Liver (tissue), 8 donors: ENCODE measurements at regions not wholly inside any gene's neighbourhood (a gene's known extent, or its start where the extent isn't known, plus 50 kb on each side); places are given as distances from the start of the nearest gene placed in this dataset.
A peak's percentile ranks its signal among the peaks of the same experiment; 100 is the strongest.

Experiments
- DNase-seq: peaks from one replicate; pipeline ENCODE4 v3.0.0-alpha.2; 2017; ENCODE audit warnings: low spot score
- H3K27ac ChIP-seq, 2 donors: one replicate each; pipeline ENCODE4 v1.7.0; 2013; ENCODE audit warnings: inconsistent platforms in 2 of 2, low read length in 2 of 2, control low read depth in 1 of 2, low read depth in 1 of 2, mild to moderate bottlenecking in 1 of 2
- H3K27me3 ChIP-seq, 4 donors: one replicate each; pipeline versions ENCODE4 v1.6.1 to v1.7.0; 2013; ENCODE audit warnings: low read length in 3 of 4, inconsistent platforms in 1 of 4, mild to moderate bottlenecking in 1 of 4, moderate library complexity in 1 of 4; ENCODE audit not compliant: control insufficient read depth in 4 of 4, insufficient read depth in 4 of 4
- H3K36me3 ChIP-seq, 4 donors: one replicate each; pipeline versions ENCODE4 v1.6.1 to v1.7.0; 2013; ENCODE audit warnings: low read length in 3 of 4, mild to moderate bottlenecking in 3 of 4, low read depth in 1 of 4, moderate library complexity in 1 of 4; ENCODE audit not compliant: control insufficient read depth in 4 of 4, insufficient read depth in 3 of 4
- H3K4me1 ChIP-seq, 4 donors: one replicate each; pipeline versions ENCODE4 v1.6.1 to v1.7.0; 2013; ENCODE audit warnings: low read length in 3 of 4, mild to moderate bottlenecking in 3 of 4, moderate library complexity in 1 of 4; ENCODE audit not compliant: control insufficient read depth in 4 of 4, insufficient read depth in 4 of 4
- H3K4me3 ChIP-seq, 3 donors: one replicate each; pipeline versions ENCODE4 v1.6.1 to v1.7.0; 2013; ENCODE audit warnings: low read length in 3 of 3, control low read depth in 1 of 3, low read depth in 1 of 3, mild to moderate bottlenecking in 1 of 3
- H3K9ac ChIP-seq, 2 donors: one replicate each; pipeline ENCODE4 v1.7.0; 2013; ENCODE audit warnings: low read length in 2 of 2, mild to moderate bottlenecking in 2 of 2, moderate library complexity in 2 of 2, control low read depth in 1 of 2, low read depth in 1 of 2
- H3K9me3 ChIP-seq, 4 donors: one replicate each; pipeline versions ENCODE4 v1.6.1 to v1.7.0; 2013; ENCODE audit warnings: low read length in 3 of 4; ENCODE audit not compliant: control insufficient read depth in 4 of 4
- ATF3 ChIP-seq: IDR thresholded peaks from 2 replicates; pipeline ENCODE4 v1.6.1; 2016; ENCODE audit warnings: antibody characterized with exemption
- HNF4A ChIP-seq, 2 donors: conservative IDR thresholded peaks; 2 replicates each; pipeline ENCODE4 v1.6.1; 2016; ENCODE audit warnings: antibody characterized with exemption in 2 of 2, mild to moderate bottlenecking in 2 of 2
- HNF4G ChIP-seq: IDR thresholded peaks from 2 replicates; pipeline ENCODE4 v1.6.1; 2016; ENCODE audit warnings: antibody characterized with exemption
- MAX ChIP-seq: IDR thresholded peaks from 2 replicates; pipeline ENCODE4 v1.6.1; 2016; ENCODE audit warnings: antibody characterized with exemption
- NR2F2 ChIP-seq: IDR thresholded peaks from 2 replicates; pipeline ENCODE4 v1.6.1; 2016; ENCODE audit warnings: antibody characterized with exemption
- RAD21 ChIP-seq, 2 donors: IDR thresholded peaks; 2 replicates each; pipeline ENCODE4 v1.6.1; 2016; ENCODE audit warnings: antibody characterized with exemption in 2 of 2, mild to moderate bottlenecking in 2 of 2
- RXRA ChIP-seq, 2 donors: IDR thresholded peaks; 2 replicates each; pipeline ENCODE4 v1.6.1; 2017 to 2018; ENCODE audit warnings: antibody characterized with exemption in 2 of 2, mild to moderate bottlenecking in 1 of 2
- YY1 ChIP-seq: IDR thresholded peaks from 2 replicates; pipeline ENCODE4 v1.6.1; 2016; ENCODE audit warnings: antibody characterized with exemption, mild to moderate bottlenecking
- ZBTB33 ChIP-seq: IDR thresholded peaks from 2 replicates; pipeline ENCODE4 v1.6.1; 2016; ENCODE audit warnings: antibody characterized with exemption
- WGBS: extraction: QIAGEN DNeasy Blood & Tissue Kit; methylation state at CpG from one replicate; pipeline ENCODE4 v1.1.7; 2013; 5-methylcytosine and 5-hydroxymethylcytosine counted together
- TF ChIP-seq, protein P1 (sequence below): IDR thresholded peaks from 2 replicates; pipeline ENCODE4 v1.6.1; 2016; ENCODE audit warnings: antibody characterized with exemption, mild to moderate bottlenecking
- TF ChIP-seq, protein P2 (sequence below): fragments of 150-350 bp; IDR thresholded peaks from 2 replicates; pipeline ENCODE4 v1.5.1; 2017; ENCODE audit warnings: improper control_type of control experiment, low read depth, low read length; ENCODE audit not compliant: missing input control
- donor health status: healthy.
- donor health status: healthy.
- donor health status: healthy.
- donor health status: healthy.
- donor health status: healthy.

- no peak for DNase-seq
- Histone ChIP-seq H3K9ac (no peak overlapping the region), H3K36me3 (no peaks in the 10 kb centered on the region), H3K27ac (no peak overlapping the region), H3K4me1 (peaks cover 0 to 11% (median 3%) of the 10 kb centered on the region in 4 donors), H3K27me3 (no peaks in the 10 kb centered on the region), H3K4me3 (no peak overlapping the region), H3K9me3 (no peaks in the 10 kb centered on the region)
- 32% methylated on average over 2 of the region's 2 CpGs for WGBS
- TF ChIP-seq, protein P1, sequence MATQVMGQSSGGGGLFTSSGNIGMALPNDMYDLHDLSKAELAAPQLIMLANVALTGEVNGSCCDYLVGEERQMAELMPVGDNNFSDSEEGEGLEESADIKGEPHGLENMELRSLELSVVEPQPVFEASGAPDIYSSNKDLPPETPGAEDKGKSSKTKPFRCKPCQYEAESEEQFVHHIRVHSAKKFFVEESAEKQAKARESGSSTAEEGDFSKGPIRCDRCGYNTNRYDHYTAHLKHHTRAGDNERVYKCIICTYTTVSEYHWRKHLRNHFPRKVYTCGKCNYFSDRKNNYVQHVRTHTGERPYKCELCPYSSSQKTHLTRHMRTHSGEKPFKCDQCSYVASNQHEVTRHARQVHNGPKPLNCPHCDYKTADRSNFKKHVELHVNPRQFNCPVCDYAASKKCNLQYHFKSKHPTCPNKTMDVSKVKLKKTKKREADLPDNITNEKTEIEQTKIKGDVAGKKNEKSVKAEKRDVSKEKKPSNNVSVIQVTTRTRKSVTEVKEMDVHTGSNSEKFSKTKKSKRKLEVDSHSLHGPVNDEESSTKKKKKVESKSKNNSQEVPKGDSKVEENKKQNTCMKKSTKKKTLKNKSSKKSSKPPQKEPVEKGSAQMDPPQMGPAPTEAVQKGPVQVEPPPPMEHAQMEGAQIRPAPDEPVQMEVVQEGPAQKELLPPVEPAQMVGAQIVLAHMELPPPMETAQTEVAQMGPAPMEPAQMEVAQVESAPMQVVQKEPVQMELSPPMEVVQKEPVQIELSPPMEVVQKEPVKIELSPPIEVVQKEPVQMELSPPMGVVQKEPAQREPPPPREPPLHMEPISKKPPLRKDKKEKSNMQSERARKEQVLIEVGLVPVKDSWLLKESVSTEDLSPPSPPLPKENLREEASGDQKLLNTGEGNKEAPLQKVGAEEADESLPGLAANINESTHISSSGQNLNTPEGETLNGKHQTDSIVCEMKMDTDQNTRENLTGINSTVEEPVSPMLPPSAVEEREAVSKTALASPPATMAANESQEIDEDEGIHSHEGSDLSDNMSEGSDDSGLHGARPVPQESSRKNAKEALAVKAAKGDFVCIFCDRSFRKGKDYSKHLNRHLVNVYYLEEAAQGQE, result no peak
- TF ChIP-seq HNF4A (conservative IDR thresholded peaks at IDR 0.05), result peak in 1 of 2 donors; percentile 24
- no peak for TF ChIP-seq NR2F2
- no peak for TF ChIP-seq RAD21 (IDR thresholded peaks at IDR 0.05)
- no peak for TF ChIP-seq MAX
These were observed 566.4 kb upstream of the MMS22L start for GRCh38 chr6:97849390-97849789.

DNA sequence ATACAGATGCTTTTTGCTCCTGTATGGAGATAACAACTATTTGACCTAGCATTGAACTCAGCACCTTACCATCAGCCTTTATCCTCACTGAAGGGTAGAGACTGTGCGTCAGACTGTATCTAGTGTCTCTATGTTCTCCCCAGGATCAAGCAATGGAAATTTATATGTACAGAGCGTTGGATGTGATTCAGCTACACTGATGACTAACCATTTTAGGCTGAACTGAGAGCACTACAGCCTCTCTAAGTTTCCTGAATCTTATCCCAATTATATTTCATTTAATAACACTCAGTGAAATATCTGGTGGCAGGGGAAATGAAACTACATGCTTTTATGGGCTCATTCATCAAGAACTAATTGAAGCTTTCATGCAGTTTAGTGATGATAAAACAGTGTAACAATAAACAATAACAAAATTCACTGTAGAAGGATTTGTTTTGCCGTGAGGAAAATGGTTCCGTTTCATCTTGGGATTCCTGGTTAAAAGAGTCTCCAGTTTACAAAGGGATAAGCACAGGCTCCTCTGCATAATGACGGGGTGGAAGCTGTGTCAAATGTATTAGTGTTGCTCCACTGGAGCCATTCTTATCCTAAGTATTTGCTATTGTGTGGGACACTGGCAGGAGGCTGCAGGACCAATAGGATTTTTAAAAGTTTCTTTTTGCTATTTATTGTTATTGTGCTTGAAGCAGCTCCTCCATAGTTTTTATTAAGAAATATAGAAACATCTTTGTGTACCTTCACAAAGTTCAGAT, 567.6 kb upstream of the MMS22L start:
- DNase-seq, result no peak
- TF ChIP-seq, protein P1, result no peak
- TF ChIP-seq NR2F2 (no peak), RAD21 (IDR thresholded peaks at IDR 0.05) (no peak), RXRA (IDR thresholded peaks at IDR 0.05) (no peak), YY1 (no peak), HNF4G (no peak), ZBTB33 (no peak), ATF3 (no peak)
- TF ChIP-seq, protein P2, sequence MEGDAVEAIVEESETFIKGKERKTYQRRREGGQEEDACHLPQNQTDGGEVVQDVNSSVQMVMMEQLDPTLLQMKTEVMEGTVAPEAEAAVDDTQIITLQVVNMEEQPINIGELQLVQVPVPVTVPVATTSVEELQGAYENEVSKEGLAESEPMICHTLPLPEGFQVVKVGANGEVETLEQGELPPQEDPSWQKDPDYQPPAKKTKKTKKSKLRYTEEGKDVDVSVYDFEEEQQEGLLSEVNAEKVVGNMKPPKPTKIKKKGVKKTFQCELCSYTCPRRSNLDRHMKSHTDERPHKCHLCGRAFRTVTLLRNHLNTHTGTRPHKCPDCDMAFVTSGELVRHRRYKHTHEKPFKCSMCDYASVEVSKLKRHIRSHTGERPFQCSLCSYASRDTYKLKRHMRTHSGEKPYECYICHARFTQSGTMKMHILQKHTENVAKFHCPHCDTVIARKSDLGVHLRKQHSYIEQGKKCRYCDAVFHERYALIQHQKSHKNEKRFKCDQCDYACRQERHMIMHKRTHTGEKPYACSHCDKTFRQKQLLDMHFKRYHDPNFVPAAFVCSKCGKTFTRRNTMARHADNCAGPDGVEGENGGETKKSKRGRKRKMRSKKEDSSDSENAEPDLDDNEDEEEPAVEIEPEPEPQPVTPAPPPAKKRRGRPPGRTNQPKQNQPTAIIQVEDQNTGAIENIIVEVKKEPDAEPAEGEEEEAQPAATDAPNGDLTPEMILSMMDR, result no peak
- H3K36me3 ChIP-seq, result no peaks in the 10 kb centered on the region
- no peaks in the 10 kb centered on the region for H3K9me3 ChIP-seq
- H3K9ac ChIP-seq, result no peak overlapping the region
- H3K4me1 ChIP-seq, result peaks cover 0 to 11% (median 3%) of the 10 kb centered on the region in 4 donors
- no peaks in the 10 kb centered on the region for H3K27me3 ChIP-seq
- H3K27ac ChIP-seq, result no peak overlapping the region
- WGBS, result 65% methylated on average over 5 of the region's 5 CpGs
- H3K4me3 ChIP-seq, result no peak overlapping the region
